Activated CD8-positive, alpha-beta memory T cell treated with anti-CD3 and anti-CD28 coated beads for 36 hours (primary cell): ENCODE measurements at regions not wholly inside any gene's neighbourhood (a gene's known extent, or its start where the extent isn't known, plus 50 kb on each side); places are given as distances from the start of the nearest gene placed in this dataset.
"Not testable (repeated sequence)": the region's sequence is repeated elsewhere in the genome, so short reads cannot be mapped to it uniquely, and the experiment has no call there.

Source experiments
- CTCF ChIA-PET: fragments of 350-600 bp; sonication (Branson Sonifier 250); formaldehyde crosslinking; loops from one replicate; lab custom pipeline; 2021; ENCODE audit warnings: antibody characterized with exemption; lab: Charles Lee
- POLR2A ChIA-PET: fragments of 350-600 bp; sonication (Branson Sonifier 250); formaldehyde crosslinking; loops from one replicate; lab custom pipeline; 2021; ENCODE audit warnings: antibody characterized with exemption; lab: Charles Lee

- ChIA-PET POLR2A (no interaction called here), CTCF (no interaction called here)
These were observed 162.0 kb upstream of the EDIL3 start for GRCh38 chr5:84546686-84547085.

- CTCF ChIA-PET: no interaction called here
- POLR2A ChIA-PET: no interaction called here
These were observed 152.1 kb upstream of the EDIL3 start for GRCh38 chr5:84536797-84537196.

- ChIA-PET POLR2A (no interaction called here), CTCF (no interaction called here)
These were observed 150.6 kb upstream of the EDIL3 start for GRCh38 chr5:84535281-84535680.

- POLR2A ChIA-PET: no interaction called here
- CTCF ChIA-PET: no interaction called here
These were observed 139.8 kb upstream of the EDIL3 start for GRCh38 chr5:84524491-84524890.

- CTCF ChIA-PET: no interaction called here
- POLR2A ChIA-PET: no interaction called here
These were observed 134.2 kb upstream of the EDIL3 start for GRCh38 chr5:84518862-84519261.

- ChIA-PET POLR2A (no interaction called here), CTCF (no interaction called here)
These were observed 133.7 kb upstream of the EDIL3 start for GRCh38 chr5:84518370-84518769.

GRCh38 chr5:84506625-84507024 lies 121.9 kb upstream of the EDIL3 start:
- POLR2A ChIA-PET: no interaction called here
- CTCF ChIA-PET: no interaction called here

GRCh38 chr5:84494453-84494852 lies 109.8 kb upstream of the EDIL3 start:
- POLR2A ChIA-PET: no interaction called here
- CTCF ChIA-PET: no interaction called here

- CTCF ChIA-PET: no interaction called here
These were observed 103.3 kb upstream of the EDIL3 start for GRCh38 chr5:84487963-84488362.

GRCh38 chr5:84480873-84481637 lies 96.4 kb upstream of the EDIL3 start:
- CTCF ChIA-PET: no interaction called here
- POLR2A ChIA-PET: no interaction called here

More at GRCh38 chr5:84487963-84488362, 103.3 kb upstream of the EDIL3 start:
- POLR2A ChIA-PET: no interaction called here

- POLR2A ChIA-PET: no interaction called here
- CTCF ChIA-PET: no interaction called here
These were observed 93.9 kb upstream of the EDIL3 start for GRCh38 chr5:84478603-84479002.

GRCh38 chr5:84477485-84477884 lies 92.8 kb upstream of the EDIL3 start:
- POLR2A ChIA-PET: no interaction called here
- CTCF ChIA-PET: no interaction called here

- POLR2A ChIA-PET: no interaction called here
- CTCF ChIA-PET: no interaction called here
These were observed 89.4 kb upstream of the EDIL3 start for GRCh38 chr5:84474126-84474525.

- ChIA-PET CTCF (no interaction called here), POLR2A (no interaction called here)
These were observed 68.7 kb upstream of the EDIL3 start for GRCh38 chr5:84453405-84453804.

- CTCF ChIA-PET: no interaction called here
- POLR2A ChIA-PET: no interaction called here
These were observed 66.1 kb upstream of the EDIL3 start for GRCh38 chr5:84450617-84451414.

- POLR2A ChIA-PET: no interaction called here
- CTCF ChIA-PET: no interaction called here
These were observed 60.5 kb upstream of the EDIL3 start for GRCh38 chr5:84445049-84445685.

GRCh38 chr5:84438456-84438855 lies 53.8 kb upstream of the EDIL3 start:
- POLR2A ChIA-PET: no interaction called here
- CTCF ChIA-PET: no interaction called here

GRCh38 chr5:84437673-84438315 lies 53.1 kb upstream of the EDIL3 start:
- POLR2A ChIA-PET: no interaction called here
- CTCF ChIA-PET: no interaction called here

- ChIA-PET CTCF (no interaction called here), POLR2A (no interaction called here)
These were observed 52.2 kb upstream of the EDIL3 start for GRCh38 chr5:84436866-84437265.

- POLR2A ChIA-PET, CTCF ChIA-PET: not testable (repeated sequence)
These were observed 51.2 kb upstream of the EDIL3 start for GRCh38 chr5:84435861-84436346.
